HG03064 (cell line): ENCODE measurements at regions not wholly inside any gene's neighbourhood (a gene's known extent, or its start where the extent isn't known, plus 50 kb on each side); places are given as distances from the start of the nearest gene placed in this dataset.

ENCODE experiments used
- ATAC-seq: cut with Tn5 transposase; IDR thresholded peaks from one replicate; pipeline ENCODE4 v1.9.1; 2021; ENCODE audit warnings: low read depth; ENCODE audit not compliant: unreplicated experiment

DNA sequence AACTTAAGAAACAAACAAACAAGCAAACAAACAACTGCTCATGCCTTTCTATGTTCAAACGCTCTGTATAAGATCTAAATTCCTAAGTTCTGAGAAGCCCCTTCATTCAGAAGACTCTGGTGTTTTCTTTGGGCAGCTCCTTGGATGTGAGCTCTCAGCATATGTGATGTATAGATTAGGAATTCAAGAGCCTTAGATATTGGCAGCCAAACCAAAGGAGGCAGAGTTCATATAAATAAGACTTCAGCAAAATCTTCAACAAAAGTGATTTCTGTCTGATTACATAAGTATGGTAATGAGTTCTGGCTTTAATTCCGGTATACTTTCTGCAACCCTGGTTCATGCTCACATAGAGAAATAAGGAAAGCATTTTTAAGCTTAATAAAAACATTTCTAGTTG is 145.6 kb downstream of the DYRK2 start:
- ATAC-seq: no peak

DNA sequence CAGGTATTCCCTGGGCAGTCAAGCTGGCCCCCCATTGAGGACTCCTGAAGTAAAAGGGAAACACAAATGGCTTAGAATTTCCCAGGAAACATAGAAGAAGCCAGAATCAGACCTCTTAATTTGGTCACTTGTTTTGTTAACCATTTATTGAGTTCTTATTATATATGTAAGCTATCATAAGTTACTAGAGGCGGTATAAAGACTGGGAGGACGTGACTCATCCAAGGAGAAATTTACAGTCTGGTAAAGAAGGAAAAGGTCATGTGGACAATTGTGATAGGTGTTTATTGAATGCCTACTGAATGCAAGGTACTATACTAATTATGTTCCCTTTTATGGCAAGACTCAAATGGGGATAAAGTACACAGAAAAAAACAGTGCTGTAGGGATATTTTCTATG is 146.7 kb downstream of the DYRK2 start:
- no peak for ATAC-seq

DNA sequence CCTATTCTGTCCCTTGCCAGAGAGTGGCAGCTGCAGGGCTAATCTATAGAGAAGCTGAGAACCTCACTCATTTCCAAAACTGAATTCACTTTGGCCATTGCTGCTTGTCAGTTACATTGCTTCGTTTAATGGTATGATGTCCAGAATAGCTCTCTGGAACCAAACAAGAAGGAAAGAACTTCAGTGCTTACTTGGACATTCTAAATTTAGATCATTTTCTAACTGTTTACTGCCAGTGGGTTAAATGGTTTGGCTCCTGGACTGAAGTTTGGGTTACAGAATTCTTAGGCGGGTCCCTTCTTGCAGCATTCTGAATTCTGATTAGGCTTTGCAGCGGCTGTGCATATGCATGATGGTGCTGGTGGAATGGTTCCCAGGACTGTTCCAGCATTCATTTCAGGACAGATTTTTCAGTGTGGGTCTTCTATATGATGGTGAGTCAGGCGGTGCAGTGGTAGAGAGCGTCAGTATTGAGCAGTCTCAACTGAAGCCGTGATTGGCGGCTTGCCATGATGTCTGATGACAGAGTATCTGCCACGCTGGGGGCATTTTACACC is 148.7 kb downstream of the DYRK2 start:
- ATAC-seq: no peak

DNA sequence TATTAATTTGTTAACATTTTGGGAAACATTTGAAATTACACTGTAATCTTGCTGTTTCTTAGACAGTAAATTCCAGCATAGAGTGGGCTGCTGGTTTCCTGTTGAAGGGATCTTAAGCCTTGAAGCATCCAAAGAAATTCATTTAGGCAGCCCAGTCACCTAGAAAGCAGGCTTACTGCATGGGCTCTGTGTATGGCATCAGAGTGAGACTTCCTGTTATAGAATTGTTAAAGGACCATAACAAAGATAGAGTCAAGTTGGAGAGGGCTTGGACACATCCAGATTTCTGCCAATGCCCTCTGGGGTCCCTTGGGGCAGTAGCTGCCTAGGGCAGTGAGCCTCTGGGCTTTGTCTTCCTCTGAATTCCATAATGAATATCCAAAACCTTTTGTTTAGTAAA is 149.2 kb downstream of the DYRK2 start:
- no peak for ATAC-seq

DNA sequence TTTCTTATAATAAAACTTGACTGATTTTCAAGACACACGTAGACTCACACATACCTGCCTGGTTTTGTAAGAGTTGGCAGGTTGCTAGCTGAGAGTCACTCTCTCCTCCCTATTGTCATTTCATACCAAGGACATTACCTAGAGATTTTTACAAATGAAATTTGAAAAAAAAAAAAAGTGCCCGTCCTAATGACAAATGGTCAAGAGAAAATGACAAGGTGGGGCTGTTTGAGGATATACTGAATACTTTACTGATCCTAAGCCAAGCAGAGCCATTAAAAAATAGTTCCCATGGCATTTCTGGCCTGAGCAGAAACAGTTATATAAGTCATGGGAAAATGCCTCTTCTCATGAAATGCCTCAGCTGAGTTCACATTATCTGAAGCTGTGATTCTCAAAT is 150.2 kb downstream of the DYRK2 start:
- no peak for ATAC-seq

DNA sequence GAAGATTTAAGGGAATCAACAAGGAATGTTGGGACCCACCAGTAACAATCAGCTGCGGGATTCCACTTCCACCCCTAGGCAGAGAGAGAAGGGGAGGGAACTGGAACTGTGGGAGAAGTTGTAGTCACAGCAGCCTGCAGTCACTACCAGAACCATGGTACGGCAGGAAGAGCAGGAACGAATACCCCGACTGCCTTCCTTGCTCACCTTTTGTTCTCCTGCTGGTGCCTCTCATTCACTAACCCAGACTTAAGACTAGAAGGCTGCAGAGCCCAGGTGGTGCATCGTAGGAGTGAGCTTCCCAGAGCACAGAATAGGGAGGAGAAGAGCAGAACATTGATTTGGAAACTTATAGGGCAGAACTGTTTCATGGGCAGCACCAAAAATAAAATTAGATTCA is 154.2 kb downstream of the DYRK2 start:
- no peak for ATAC-seq

DNA sequence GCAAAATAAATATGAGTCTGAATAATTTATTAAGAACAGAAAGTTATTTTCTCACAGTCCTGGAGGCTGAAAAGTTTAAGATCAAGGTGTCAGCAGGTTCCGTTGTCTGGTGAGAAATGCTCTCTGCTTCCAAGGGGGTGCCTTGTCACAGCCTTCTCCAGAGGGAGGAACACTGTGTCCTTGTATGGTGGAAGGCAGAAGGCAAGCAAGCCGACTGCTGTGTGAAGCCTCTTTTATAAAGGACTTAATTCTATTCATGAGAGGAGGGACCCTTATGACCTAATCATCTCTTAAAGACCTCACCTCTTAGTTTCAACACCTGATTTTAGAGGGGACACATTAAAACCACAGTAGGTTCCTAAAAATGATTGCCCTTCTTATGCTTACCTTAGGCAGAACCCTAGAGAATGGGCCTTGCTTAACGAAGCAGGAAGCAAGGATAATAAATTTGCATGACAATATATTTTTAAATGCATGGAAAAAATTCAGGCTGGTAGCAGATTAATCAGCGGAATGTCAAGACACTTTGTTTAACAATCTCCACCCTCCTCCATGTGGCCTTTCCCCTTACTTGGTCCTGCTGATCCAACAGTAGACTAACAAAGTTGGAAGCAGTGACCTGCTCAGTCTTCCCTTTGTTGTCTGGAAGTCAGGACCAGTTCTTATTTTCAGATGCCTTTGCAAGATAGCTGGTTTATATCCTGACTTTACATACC is 154.9 kb downstream of the DYRK2 start:
- no peak for ATAC-seq

DNA sequence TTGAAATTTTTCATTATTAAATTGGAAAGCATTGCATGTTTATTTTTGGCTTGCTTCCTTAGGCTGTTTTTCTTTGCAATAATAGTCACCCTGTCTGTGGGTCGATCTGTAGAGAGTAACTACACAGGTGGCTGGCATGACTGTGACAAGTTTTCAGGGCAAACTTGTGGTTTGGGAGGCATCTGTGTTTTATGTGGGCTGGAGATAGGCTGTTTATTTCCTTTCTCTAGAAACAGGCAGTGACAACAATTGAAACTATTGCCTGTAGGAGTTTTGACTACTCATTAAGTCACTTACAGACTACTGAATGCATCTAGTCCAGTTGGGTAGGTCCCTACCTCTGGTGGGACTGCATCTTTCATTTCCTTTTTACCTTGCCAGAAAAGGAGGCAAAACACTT is 155.6 kb downstream of the DYRK2 start:
- no peak for ATAC-seq

DNA sequence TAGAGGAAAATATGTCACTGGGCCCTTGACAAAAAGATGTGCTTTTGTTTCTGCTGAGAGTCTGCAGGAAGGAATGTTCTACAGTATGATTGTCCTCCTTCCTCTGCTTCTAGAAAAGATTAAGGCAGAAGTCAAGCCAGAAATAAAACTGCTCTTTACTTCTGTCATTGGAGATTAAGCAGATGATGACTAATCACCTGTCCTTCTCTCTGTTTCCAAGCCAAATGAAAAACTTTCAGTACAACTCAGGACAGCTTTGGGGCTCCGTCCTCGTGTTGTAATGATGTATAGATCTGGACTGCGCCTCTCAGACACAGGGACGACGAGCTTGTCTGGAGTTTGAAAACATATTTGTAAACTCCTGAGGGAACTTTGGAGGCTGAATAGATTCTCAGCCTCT is 159.3 kb downstream of the DYRK2 start:
- ATAC-seq: no peak

DNA sequence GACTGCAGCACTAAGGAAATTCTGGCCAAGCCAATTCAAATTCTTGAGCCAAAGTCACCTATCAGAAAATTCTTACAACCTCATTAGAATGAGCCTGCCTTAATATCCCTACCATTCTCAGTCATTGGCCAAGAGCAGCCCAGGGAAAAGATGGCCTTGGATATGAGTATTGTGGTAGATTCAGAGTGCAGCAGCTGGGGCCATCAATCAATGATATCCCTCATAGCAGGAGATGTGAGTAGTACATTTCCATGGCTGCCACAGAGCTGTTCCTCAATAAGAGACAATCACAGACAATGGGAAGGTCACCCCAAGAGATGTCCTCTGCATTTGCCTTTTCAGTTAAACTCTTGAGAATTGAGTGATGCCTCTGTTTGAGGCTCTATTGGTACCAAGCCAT is 161.6 kb downstream of the DYRK2 start:
- no peak for ATAC-seq

DNA sequence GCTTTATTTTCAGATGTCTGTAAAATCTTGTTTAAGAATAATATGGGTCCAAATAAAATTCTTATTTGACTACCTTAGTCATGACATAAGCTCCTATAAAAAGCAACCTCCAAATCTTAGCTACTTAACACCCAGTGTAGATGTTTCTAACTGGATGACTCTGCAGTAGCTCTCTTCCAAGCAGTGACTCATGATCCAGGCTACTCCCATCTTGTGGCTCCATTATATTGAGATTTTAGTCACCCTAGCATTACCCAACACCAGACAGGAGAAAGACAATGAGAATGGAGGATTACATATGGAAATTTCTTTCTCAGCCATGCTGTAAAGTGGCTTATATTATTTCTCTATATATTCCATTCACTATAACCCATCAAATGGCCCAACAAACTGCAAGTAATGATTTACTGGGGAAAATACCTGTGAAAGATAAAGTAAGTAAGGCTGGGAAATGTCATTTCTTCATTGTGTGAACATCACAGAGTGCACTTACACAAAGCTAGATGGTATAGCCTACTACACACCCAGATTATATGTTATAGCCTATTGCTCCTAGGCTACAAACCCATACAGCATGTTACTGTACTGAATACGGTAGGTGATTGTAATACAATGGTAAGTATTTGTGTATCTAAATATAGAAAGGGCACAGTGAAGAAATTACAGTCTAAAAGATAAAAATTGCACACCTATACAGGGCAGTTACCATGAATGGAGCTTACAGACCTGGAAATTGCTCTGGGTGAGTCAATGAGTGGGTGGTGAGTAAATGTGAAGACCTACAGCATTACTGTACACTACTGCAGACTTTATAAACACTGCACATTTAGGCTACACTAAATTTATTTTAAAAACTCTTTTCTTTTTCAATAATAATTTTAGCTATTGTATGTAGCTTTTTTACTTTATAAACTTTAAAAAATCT is 163.2 kb downstream of the DYRK2 start:
- no peak for ATAC-seq

DNA sequence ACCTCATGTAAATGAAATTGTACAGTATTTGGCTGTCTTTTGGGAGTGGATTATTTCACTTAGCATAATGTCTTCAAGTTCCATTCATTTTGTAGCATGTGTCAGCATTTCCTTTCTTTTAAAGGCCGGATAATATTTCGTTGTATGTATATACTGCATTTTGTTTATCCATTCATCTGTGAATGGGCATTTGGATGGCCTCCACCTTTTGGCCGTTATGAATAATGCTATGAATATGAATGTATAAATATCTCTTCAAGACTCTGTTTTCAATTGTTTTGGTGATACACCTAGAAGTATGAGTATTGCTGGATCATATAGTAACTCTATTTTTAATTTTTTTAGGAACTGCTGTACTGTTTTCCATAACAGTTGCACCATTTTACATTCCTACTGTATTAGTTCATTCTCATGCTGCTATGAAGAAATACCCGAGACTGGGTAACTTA is 164.9 kb downstream of the DYRK2 start:
- ATAC-seq: no peak

DNA sequence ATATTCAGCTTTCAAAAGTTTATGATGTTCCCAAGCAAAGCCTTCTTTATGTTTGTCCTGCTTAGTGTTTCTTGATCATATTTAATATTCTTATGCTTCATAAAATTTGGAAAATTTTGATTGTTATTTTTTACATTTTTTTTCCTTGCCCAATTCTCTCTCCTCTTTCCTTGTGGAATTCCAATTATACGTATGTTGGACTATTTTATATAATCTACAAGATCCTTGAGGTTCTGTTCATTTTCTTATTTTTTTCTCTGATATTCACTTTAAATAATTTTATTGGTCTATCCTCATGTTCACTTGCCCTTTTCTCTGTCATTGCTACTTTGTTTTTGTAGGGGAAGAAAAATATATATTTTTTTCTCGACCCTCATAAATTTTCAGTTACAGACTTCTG is 167.7 kb downstream of the DYRK2 start:
- ATAC-seq: no peak

DNA sequence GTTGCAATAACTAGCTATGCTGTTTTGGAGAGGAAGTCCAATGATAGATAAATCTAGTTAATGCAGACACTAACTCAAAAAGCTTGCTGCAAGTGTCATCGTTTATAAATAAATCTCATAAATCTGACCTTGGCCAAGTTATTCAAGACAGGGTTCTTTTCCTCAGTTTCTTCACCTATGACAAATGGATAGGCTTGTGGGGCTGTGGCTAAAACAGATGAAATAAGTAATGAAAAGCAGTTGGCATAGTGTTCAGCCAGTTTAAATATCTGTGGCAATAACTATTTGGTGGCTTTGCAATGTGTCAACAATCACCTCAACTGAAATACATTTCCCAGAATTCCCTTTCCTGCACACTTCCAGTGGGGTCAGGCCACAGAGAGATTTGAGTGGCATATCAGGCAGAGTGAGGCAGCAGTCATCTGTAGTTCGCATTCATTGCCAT is 169.9 kb downstream of the DYRK2 start:
- ATAC-seq: no peak

DNA sequence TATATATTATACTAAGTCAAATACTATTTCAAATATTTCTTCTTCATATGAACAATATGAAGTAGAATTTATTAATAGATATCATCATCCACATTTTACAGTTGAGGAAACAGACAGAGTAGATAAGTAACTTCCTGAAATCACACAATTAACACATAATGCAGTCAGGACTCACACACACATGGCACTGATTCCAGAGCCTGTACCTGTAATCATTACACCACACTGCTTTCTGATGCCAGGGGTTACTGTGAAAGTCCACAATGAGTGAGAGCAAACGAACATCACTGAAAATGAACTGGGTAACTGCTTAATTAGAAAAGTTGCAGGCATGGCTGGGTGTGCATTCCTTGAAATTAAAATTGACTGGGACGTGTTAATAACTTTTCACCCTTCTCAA is 169.3 kb upstream of the IFNG-AS1 start:
- ATAC-seq: no peak

DNA sequence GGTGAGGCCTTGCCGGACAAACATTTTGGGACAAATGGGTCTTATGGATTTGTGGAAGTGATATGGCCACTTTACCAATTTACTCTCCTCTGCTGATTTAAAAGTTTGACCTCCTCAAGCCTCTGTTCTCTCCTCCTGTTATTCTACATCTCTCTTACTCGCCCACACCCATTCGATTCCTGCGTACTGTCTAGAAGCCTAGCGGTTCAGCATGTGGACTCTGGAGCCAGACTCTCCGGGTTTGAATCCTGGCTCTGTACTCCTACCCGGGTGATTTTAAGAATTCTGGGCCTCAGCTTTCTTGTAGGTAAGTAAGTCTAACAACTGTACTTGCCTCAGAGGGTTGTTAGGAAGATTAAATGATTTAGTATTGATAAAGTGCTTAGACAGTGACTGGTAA is 168.6 kb upstream of the IFNG-AS1 start:
- no peak for ATAC-seq

DNA sequence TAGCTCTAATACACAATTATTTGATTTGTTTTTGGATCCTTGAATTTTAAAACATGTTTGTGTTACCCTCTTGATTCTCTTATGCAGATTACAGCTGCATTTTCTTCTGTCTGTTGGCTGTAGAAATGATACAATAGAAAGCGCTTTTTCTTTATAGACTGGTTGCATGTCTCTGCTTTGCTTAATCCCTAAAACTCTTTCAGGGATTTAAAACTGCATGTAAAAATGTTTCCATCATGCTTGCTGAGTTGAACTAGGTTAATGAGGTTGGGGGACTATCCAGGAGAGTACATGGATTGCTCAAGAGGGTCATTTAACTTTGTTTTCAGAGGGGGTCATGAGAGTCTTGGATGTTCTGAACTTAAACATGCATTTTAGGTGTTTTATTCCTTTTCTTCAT is 166.4 kb upstream of the IFNG-AS1 start:
- ATAC-seq: no peak

DNA sequence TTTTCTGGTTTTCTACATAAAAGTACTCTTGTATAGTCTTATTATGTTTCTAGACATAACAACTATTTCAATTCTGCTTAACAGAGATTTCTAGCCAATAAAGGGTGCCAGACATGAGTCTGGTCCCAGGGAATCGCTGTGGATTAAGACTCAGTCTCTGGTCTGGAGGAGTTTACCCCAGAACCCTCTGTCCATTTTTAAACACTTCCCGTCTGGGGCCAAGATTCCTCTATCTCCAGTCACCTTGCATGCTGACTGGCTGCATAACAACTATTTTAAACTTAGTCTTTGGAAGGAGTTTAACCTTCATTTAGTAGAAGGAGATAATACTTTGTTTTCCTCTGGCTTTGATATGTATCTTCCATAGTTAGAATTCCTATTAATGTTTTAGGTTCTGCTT is 163.1 kb upstream of the IFNG-AS1 start:
- no peak for ATAC-seq

DNA sequence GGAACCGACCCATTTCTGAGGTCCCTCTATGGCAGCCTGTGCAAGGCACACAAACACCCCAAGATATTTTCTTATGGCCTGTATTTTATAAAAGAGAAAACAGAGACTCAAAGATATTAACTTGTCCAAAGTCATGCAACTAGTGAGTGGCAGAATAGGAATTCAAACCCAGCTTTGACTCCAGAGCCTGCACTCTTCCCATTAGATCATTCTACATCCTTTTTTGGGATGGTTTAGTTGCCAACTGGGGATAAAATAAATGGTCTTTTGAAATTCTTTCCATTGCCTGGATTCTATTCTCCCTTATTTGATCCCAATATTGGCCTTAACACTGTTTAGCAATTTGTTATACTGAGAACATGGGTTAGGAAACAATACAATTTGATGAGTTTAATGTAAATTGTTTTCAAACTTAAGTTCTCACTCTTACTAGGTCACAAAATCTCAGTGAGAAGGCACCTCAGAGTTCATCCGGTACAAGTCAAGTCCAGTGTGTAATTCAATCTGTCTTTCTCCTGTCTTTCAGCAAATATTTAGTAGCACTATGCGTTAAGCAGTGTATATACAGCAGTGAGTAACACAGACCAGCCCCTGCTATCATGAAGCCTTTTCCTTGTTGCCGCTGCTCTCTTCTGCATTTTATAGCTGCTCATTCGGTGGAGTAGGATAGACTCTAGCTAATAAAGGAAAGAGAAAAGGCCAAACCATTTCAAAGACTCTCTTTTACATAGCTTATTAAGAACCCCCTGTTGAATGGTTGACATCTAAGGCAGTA is 162.1 kb upstream of the IFNG-AS1 start:
- ATAC-seq: no peak

DNA sequence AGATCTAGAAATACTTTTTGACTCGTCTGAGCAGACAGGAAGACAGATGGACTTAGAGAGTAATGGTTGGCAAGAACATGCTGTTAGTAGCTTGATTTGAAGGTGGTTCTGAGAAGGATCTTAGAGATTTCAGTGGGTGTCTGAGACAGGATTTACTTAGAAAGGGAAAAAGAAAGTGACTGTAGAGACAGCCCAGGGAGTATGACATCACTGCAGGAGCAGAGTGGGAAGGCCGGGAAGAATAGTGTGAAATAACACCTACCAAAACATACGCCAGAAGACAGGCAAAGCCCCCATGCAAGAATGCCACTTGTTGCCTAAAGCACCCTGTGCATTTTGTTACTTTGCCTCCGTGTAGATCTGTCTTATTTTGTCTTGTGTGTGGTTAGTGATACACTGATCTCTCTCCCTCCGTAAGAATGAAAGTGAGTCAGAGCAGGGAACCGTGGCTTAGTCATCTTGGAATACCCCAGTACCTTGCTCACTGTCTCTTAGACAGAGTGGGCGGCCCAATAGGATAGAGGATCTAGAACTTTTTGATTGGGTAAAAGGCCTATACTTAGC is 161.3 kb upstream of the IFNG-AS1 start:
- no peak for ATAC-seq
